T-helper 2 cell treated with Interferon-gamma antibody and Interleukin-4, amounts not matched to agents 5 μg/mL and 100 μg/mL, for 36 hours (primary cell): ENCODE measurements at regions not wholly inside any gene's neighbourhood (a gene's known extent, or its start where the extent isn't known, plus 50 kb on each side); places are given as distances from the start of the nearest gene placed in this dataset.

ENCODE experiments used
- DNase-seq: peaks from one replicate; pipeline ENCODE4 v3.0.0; 2021; ENCODE audit warnings: low spot score
- H3K27ac Mint-ChIP-seq: one replicate; pipeline ENCODE4 v1.8.0; 2021; ENCODE audit warnings: mild to moderate bottlenecking, mixed read lengths
- H3K27me3 Mint-ChIP-seq: one replicate; pipeline ENCODE4 v1.8.0; 2021; ENCODE audit warnings: low read depth, mixed read lengths
- H3K36me3 Mint-ChIP-seq: one replicate; pipeline ENCODE4 v1.8.0; 2021; ENCODE audit warnings: low read depth, mixed read lengths
- H3K4me1 Mint-ChIP-seq: one replicate; pipeline ENCODE4 v1.8.0; 2021; ENCODE audit warnings: low read depth, mixed read lengths
- H3K4me3 Mint-ChIP-seq: one replicate; pipeline ENCODE4 v1.8.0; 2022; ENCODE audit warnings: mild to moderate bottlenecking, moderate library complexity, mixed read lengths
- H3K9me3 Mint-ChIP-seq: one replicate; pipeline ENCODE4 v1.8.0; 2021; ENCODE audit warnings: mixed read lengths

DNA sequence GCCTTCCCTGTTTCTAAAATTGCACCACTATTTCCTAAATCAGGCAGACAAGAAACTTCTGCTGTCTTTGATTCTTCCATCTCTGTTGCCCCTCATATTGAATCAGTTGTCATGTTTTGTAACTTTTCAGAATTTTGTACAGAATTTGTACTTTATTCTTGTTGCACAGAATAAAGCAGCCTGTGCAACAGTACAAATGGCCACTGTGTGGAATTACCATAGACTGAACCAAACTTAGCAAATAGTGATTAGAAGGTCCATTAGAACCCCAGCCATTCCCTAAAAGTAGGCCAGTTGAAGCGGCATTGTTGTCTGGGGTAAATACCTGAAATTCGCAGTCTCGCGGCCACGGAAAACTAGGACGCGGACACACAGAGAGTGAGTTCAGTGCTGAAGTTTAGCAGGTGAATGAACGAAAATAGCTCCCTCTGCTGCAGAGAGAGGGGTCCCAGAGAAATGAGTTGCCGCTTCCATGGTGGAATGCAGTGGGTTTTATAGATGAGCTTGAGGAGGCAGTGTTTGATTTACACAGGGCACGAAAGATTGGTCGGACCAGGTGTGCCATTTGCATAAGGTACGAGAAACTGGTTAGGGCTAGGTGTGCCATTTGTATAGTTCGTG is 71.8 kb downstream of the C4orf33 start:
- no peaks in the 10 kb centered on the region for H3K36me3 Mint-ChIP-seq
- no peak for DNase-seq
- no peaks in the 10 kb centered on the region for H3K9me3 Mint-ChIP-seq
- H3K27me3 Mint-ChIP-seq = peaks cover 14% of the 10 kb centered on the region
- no peak overlapping the region for H3K27ac Mint-ChIP-seq
- no peak overlapping the region for H3K4me3 Mint-ChIP-seq
- H3K4me1 Mint-ChIP-seq = no peaks in the 10 kb centered on the region

DNA sequence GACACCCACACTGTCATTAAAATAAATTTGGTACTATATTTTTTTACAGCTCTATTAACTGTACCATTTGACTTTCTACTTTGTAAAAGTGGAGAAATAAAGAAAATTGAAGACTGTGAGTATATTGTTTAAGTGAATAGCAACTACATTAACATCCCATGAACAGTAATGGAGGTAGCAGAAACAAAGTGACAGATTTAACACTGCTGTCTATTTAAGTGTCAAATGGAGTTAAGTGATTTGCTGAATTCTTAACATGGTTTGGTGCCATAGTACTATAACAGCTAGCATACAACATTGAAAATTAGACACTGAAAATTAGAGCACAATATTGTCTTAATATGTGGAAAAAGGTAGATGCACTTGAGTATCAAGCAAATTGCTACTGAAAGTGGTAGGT is 76.2 kb downstream of the C4orf33 start:
- H3K9me3 Mint-ChIP-seq = no peaks in the 10 kb centered on the region
- H3K4me3 Mint-ChIP-seq = no peak overlapping the region
- H3K27ac Mint-ChIP-seq = no peak overlapping the region
- no peaks in the 10 kb centered on the region for H3K36me3 Mint-ChIP-seq
- H3K4me1 Mint-ChIP-seq = no peaks in the 10 kb centered on the region
- H3K27me3 Mint-ChIP-seq = peaks cover 9% of the 10 kb centered on the region
- no peak for DNase-seq

DNA sequence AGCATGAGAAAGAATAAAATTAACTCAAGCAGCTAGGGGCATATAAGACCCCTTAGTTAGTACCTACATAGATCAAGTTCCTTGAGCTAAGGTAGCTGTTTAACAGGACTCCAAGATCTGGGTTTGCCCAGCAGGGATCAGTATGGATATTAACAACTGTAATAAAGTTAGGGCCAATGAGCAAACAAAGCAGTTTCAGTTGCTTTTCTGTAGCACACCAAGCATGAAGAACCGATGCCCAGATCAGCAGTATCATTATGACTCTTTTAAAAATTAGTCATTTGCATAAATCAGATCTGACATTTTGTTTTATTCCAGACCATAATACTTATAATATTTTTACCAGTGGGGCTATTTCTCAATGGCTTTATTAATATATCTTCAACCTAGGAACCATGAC is 80.9 kb downstream of the C4orf33 start:
- Mint-ChIP-seq H3K27me3 (no peaks in the 10 kb centered on the region), H3K4me3 (no peak overlapping the region), H3K27ac (no peak overlapping the region), H3K9me3 (no peaks in the 10 kb centered on the region), H3K4me1 (no peaks in the 10 kb centered on the region), H3K36me3 (no peaks in the 10 kb centered on the region)
- no peak for DNase-seq

- no peak overlapping the region for H3K4me3 Mint-ChIP-seq
- no peaks in the 10 kb centered on the region for H3K9me3 Mint-ChIP-seq
- H3K27me3 Mint-ChIP-seq = no peaks in the 10 kb centered on the region
- DNase-seq = no peak
- no peaks in the 10 kb centered on the region for H3K36me3 Mint-ChIP-seq
- no peaks in the 10 kb centered on the region for H3K4me1 Mint-ChIP-seq
- no peak overlapping the region for H3K27ac Mint-ChIP-seq
Measured at GRCh38 chr4:129179276-129179675, 83.3 kb downstream of the C4orf33 start.

DNA sequence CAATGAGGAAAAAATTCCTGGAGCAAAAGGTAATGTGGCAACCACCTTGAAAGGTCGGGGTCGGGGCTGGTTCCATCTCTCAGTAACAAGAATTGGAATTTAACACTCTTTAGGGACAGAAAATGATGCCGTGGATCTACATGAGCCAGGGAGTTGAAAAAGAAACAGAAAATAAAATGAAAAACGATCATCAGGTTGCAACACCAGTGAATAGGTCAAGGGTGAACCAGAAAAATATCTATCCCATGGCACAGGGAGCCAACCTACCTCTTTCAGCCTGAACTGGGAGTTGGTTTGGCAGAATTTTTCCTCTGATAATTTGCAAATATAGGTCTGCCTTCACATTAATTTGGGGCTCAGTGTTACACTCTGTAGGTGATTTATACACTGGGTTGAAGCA is 93.7 kb downstream of the C4orf33 start:
- no peak for DNase-seq
- no peaks in the 10 kb centered on the region for H3K36me3 Mint-ChIP-seq
- no peak overlapping the region for H3K27ac Mint-ChIP-seq
- H3K4me1 Mint-ChIP-seq = no peaks in the 10 kb centered on the region
- no peaks in the 10 kb centered on the region for H3K9me3 Mint-ChIP-seq
- H3K4me3 Mint-ChIP-seq = no peak overlapping the region
- H3K27me3 Mint-ChIP-seq = peaks cover 2% of the 10 kb centered on the region

- Mint-ChIP-seq H3K4me1 (no peaks in the 10 kb centered on the region), H3K27me3 (peaks cover 2% of the 10 kb centered on the region), H3K9me3 (no peaks in the 10 kb centered on the region), H3K27ac (no peak overlapping the region), H3K36me3 (no peaks in the 10 kb centered on the region), H3K4me3 (no peak overlapping the region)
- DNase-seq = no peak
Measured at GRCh38 chr4:129193357-129194100, 97.6 kb downstream of the C4orf33 start.

GRCh38 chr4:129208481-129208880 is 112.5 kb downstream of the C4orf33 start:
- no peak for DNase-seq
- no peaks in the 10 kb centered on the region for H3K36me3 Mint-ChIP-seq
- no peak overlapping the region for H3K27ac Mint-ChIP-seq
- no peaks in the 10 kb centered on the region for H3K27me3 Mint-ChIP-seq
- no peak overlapping the region for H3K4me3 Mint-ChIP-seq
- H3K4me1 Mint-ChIP-seq = no peaks in the 10 kb centered on the region
- H3K9me3 Mint-ChIP-seq = no peaks in the 10 kb centered on the region

DNA sequence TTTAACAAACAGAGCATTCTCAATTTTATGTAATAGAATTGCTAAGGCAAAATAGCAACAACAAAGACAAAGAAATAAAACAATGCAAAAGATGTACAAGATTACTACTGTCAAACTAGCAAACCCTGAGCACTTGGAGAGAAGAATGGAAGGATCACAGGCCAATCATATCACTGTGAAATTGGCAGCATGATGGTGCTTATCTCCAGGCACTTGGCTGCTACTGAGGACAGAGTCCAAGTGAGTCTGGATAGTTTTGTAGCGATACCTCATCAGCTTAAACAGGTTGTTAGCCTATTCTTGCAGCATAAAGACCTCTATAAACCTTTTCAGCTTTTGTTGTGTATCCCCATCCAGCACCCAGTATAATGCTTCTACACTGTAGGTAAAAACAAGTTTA is 117.7 kb downstream of the C4orf33 start:
- no peaks in the 10 kb centered on the region for H3K36me3 Mint-ChIP-seq
- H3K4me3 Mint-ChIP-seq = no peak overlapping the region
- H3K27me3 Mint-ChIP-seq = no peaks in the 10 kb centered on the region
- H3K27ac Mint-ChIP-seq = no peak overlapping the region
- DNase-seq = no peak
- no peaks in the 10 kb centered on the region for H3K9me3 Mint-ChIP-seq
- no peaks in the 10 kb centered on the region for H3K4me1 Mint-ChIP-seq

DNA sequence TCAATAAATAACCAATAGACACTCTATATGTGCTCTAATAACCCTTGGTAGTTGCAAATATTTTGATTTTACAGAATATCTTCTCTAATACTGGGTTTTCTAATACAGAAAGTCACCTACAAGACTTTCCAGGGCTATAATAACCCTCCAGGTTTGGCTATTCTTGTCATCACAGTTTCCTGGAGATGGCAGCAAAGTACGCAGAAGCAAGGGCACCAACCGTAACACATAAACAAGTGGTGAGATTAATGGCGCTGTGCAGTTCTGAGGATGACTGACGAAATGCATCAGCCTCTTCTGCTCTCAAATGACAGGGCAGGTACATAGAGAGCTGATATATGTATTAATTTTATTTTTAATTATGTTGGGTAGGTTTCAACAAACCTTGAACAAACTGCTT is 122.4 kb downstream of the C4orf33 start:
- H3K9me3 Mint-ChIP-seq = no peaks in the 10 kb centered on the region
- no peaks in the 10 kb centered on the region for H3K27me3 Mint-ChIP-seq
- no peak overlapping the region for H3K27ac Mint-ChIP-seq
- no peak overlapping the region for H3K4me3 Mint-ChIP-seq
- DNase-seq = no peak
- no peaks in the 10 kb centered on the region for H3K4me1 Mint-ChIP-seq
- H3K36me3 Mint-ChIP-seq = no peaks in the 10 kb centered on the region

GRCh38 chr4:129218897-129219296 is 122.9 kb downstream of the C4orf33 start:
- no peaks in the 10 kb centered on the region for H3K4me1 Mint-ChIP-seq
- H3K4me3 Mint-ChIP-seq = no peak overlapping the region
- H3K9me3 Mint-ChIP-seq = no peaks in the 10 kb centered on the region
- no peak overlapping the region for H3K27ac Mint-ChIP-seq
- H3K27me3 Mint-ChIP-seq = no peaks in the 10 kb centered on the region
- DNase-seq = no peak
- H3K36me3 Mint-ChIP-seq = no peaks in the 10 kb centered on the region

DNA sequence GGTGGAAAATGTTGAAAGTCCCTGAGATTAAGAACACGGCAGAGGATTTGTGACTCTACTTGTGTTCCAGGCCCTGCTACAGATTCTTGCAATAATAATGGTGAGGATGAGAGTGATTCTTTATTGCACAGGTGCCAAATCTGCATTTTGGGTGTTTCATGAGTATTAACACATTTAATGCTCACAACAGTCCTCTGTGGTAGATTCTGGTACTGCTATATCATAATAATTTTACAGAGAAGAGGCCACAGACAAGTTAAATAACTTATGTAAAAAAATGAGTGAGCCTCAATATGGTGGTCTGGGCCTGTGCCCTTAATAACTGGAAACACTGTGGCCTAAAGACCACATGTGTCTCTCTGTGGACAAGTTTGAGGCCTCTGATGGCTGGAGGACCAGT is 124.3 kb downstream of the C4orf33 start:
- DNase-seq = no peak
- no peaks in the 10 kb centered on the region for H3K36me3 Mint-ChIP-seq

GRCh38 chr4:129223945-129224344 is 128.0 kb downstream of the C4orf33 start:
- H3K36me3 Mint-ChIP-seq = no peaks in the 10 kb centered on the region
- no peaks in the 10 kb centered on the region for H3K4me1 Mint-ChIP-seq
- no peaks in the 10 kb centered on the region for H3K9me3 Mint-ChIP-seq
- no peak overlapping the region for H3K4me3 Mint-ChIP-seq
- H3K27ac Mint-ChIP-seq = no peak overlapping the region
- DNase-seq = no peak
- H3K27me3 Mint-ChIP-seq = peaks cover 3% of the 10 kb centered on the region

More for the DNA sequence above, 124.3 kb downstream of the C4orf33 start:
- H3K4me1 Mint-ChIP-seq = no peaks in the 10 kb centered on the region
- H3K4me3 Mint-ChIP-seq = no peak overlapping the region
- H3K9me3 Mint-ChIP-seq = no peaks in the 10 kb centered on the region
- H3K27me3 Mint-ChIP-seq = no peaks in the 10 kb centered on the region
- no peak overlapping the region for H3K27ac Mint-ChIP-seq

GRCh38 chr4:129230846-129231245 is 134.9 kb downstream of the C4orf33 start:
- Mint-ChIP-seq H3K9me3 (no peaks in the 10 kb centered on the region), H3K27me3 (peaks cover 6% of the 10 kb centered on the region)
- no peak for DNase-seq

DNA sequence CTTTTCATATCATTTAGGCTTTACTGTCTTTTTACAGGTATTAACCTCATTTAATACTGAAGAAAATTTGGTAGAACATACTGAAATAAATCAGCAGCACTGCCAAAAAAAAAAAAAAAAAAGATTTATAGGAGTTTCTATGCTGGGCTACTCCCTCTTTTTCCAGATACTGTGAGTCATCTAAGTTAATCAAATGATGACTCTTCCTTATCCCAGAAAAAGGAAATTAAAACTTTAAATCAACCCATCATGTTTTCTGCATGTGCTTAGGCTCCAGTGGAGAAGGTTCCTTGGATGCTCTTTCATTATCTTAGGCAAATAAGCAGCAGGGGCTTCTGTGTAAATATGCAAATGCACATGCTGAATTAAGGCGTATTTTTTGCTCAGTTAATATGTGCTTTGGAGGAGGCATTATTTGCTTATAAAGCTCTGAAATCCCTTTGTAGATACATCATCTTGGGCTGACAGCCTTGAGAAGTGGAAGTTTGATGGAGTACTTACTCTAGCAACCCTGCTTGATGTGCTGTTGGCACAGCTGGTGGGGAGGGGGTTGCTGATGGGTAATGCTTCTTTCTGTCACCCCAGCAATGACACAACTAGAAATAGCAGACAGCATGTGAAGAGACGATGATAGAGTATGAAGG is 136.1 kb downstream of the C4orf33 start:
- Mint-ChIP-seq H3K27ac (no peak overlapping the region), H3K36me3 (no peaks in the 10 kb centered on the region), H3K27me3 (peaks cover 6% of the 10 kb centered on the region), H3K4me3 (no peak overlapping the region), H3K9me3 (no peaks in the 10 kb centered on the region), H3K4me1 (no peaks in the 10 kb centered on the region)
- DNase-seq = no peak

More at GRCh38 chr4:129230846-129231245, 134.9 kb downstream of the C4orf33 start:
- Mint-ChIP-seq H3K4me1 (no peaks in the 10 kb centered on the region), H3K27ac (no peak overlapping the region), H3K36me3 (no peaks in the 10 kb centered on the region), H3K4me3 (no peak overlapping the region)
